ENCODE measurements at regions not wholly inside any gene's neighbourhood (a gene's known extent, or its start where the extent isn't known, plus 50 kb on each side); places are given as distances from the start of the nearest gene placed in this dataset.
"Not testable (repeated sequence)": the region's sequence is repeated elsewhere in the genome, so short reads cannot be mapped to it uniquely, and the experiment has no call there.

DNA sequence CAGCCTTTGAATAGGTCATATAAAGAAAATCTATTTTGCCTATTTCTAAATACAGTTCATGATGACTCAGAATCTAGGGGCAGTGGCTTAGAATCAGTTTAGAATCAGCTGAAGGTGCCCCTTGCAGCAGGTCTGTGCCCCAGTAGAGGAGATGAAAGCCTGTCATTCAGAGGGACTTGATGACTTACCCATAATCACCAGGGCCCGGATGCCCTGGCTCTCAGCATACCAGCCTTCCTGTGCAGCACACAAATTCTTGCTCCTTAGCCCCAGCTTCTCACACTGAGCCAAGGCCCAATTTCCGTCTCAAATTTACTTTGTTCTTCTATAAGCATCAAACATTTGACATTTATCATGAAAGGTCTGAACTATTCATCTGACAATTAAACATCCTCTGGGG, 83.2 kb upstream of the EOMES start:
- H3K9me3 ChIP-seq = no peaks in the 10 kb centered on the region
- intact Hi-C loops (cut with DNase I; ENCODE audit: low total_unique reads) = no loop called here
- no peak overlapping the region for H3K4me3 ChIP-seq
- H3K27ac ChIP-seq = no peak overlapping the region
- H3K36me3 ChIP-seq = no peaks in the 10 kb centered on the region
- no peaks in the 10 kb centered on the region for H3K27me3 ChIP-seq
- DNase-seq (ENCODE audit: low spot score in 2 of 2) = no peak
- H3K4me1 ChIP-seq = no peaks in the 10 kb centered on the region
- TF ChIP-seq POLR2A (IDR thresholded peaks at IDR 0.05) (no peak), POLR2AphosphoS5 (IDR thresholded peaks at IDR 0.05) (no peak)
- TF ChIP-seq, protein P1, sequence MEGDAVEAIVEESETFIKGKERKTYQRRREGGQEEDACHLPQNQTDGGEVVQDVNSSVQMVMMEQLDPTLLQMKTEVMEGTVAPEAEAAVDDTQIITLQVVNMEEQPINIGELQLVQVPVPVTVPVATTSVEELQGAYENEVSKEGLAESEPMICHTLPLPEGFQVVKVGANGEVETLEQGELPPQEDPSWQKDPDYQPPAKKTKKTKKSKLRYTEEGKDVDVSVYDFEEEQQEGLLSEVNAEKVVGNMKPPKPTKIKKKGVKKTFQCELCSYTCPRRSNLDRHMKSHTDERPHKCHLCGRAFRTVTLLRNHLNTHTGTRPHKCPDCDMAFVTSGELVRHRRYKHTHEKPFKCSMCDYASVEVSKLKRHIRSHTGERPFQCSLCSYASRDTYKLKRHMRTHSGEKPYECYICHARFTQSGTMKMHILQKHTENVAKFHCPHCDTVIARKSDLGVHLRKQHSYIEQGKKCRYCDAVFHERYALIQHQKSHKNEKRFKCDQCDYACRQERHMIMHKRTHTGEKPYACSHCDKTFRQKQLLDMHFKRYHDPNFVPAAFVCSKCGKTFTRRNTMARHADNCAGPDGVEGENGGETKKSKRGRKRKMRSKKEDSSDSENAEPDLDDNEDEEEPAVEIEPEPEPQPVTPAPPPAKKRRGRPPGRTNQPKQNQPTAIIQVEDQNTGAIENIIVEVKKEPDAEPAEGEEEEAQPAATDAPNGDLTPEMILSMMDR (IDR thresholded peaks at IDR 0.05) = no peak

DNA sequence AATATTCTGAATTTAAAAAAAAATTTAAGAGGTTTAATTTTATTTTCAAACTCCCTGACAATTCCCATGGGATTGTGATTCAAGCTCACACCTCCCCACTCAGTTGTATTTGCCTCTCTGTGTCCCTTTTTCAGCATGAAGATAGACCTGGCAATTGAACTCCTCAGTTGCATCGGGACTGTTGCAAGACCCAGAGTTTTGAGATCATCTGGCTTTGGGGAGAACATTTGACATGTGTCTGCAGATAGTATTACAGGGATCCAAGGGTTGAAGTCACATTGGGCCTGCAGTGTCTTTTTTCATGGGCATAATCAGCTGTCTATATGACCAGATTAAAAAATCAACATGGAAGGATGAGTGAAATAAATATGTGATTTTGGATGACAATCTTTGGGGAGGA, 91.1 kb upstream of the EOMES start:
- Histone ChIP-seq H3K27me3 (no peaks in the 10 kb centered on the region), H3K9me3 (no peaks in the 10 kb centered on the region), H3K4me3 (no peak overlapping the region), H3K4me1 (no peaks in the 10 kb centered on the region), H3K36me3 (no peaks in the 10 kb centered on the region), H3K27ac (no peak overlapping the region)
- intact Hi-C loops (cut with DNase I; ENCODE audit: low total_unique reads) = no loop called here
- DNase-seq (ENCODE audit: low spot score in 2 of 2) = no peak
- TF ChIP-seq, protein P1 (IDR thresholded peaks at IDR 0.05) = no peak
- TF ChIP-seq POLR2A (IDR thresholded peaks at IDR 0.05) = no peak
- TF ChIP-seq POLR2AphosphoS5 (IDR thresholded peaks at IDR 0.05) = no peak

DNA sequence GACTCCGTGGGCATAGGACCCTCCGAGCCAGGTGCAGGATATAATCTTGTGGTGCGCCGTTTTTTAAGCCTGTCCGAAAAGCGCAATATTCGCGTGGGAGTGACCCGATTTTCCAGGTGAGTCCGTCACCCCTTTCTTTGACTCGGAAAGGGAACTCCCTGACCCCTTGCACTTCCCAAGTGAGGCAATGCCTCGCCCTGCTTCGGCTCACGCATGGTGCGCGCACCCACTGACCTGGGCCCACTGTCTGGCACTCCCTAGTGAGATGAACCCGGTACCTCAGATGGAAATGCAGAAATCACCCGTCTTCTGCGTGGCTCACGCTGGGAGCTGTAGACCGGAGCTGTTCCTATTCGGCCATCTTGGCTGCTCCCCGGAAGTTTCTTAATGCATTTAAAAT, 99.5 kb upstream of the EOMES start:
- intact Hi-C loops (cut with DNase I; ENCODE audit: low total_unique reads); H3K36me3 ChIP-seq: not testable (repeated sequence)

DNA sequence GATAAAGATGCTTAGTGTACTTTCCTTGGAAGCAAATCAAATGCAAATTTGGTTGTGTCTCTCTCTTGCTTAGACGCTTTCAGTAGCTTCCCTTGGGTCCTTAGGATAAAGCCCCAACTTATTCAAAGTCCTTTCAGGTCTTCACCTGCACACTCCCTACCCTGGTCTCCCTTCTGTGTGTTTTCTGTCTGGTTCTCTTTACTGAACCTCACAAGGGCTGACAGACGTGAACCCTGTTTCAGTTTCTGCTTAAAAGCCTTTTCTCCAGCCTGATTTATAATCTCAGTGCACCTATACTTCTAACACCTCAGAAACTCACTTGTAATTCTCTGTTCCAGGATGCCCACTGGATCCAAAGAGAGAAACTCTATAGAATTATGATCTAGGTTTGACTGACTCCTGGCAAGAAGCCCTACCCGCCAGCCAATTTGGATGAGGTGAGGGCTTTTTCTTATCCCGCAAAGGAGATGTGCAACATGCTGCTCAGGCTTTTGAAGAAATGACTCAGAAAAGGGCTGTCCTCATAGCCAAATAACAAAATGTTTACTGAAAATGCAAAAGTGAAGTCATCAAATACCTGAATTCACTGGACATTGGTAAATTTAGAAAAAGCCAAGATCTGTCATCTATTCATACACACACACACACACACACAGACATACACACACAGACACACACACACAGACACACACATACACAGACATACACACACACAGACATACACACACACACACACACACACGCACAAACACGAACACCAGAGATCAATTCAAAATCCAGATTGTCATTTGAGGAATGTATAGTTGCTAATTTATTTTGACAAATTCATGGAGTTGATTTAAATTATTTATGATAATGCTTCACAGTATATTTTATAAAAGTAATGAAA, 102.4 kb upstream of the EOMES start:
- intact Hi-C loops (cut with DNase I; ENCODE audit: low total_unique reads) = no loop called here
- no peaks in the 10 kb centered on the region for H3K27me3 ChIP-seq
- no peak for DNase-seq (ENCODE audit: low spot score in 2 of 2)
- H3K4me1 ChIP-seq = no peaks in the 10 kb centered on the region
- H3K4me3 ChIP-seq = no peak overlapping the region
- no peaks in the 10 kb centered on the region for H3K36me3 ChIP-seq
- H3K9me3 ChIP-seq = no peaks in the 10 kb centered on the region
- no peak overlapping the region for H3K27ac ChIP-seq
- TF ChIP-seq POLR2A (IDR thresholded peaks at IDR 0.05) = no peak
- TF ChIP-seq, protein P1 (IDR thresholded peaks at IDR 0.05) = no peak
- no peak for TF ChIP-seq POLR2AphosphoS5 (IDR thresholded peaks at IDR 0.05)

More for the DNA sequence above, 99.5 kb upstream of the EOMES start:
- not testable (repeated sequence) for H3K27ac ChIP-seq; H3K9me3 ChIP-seq; DNase-seq (ENCODE audit: low spot score in 2 of 2); H3K27me3 ChIP-seq; H3K4me1 ChIP-seq; H3K4me3 ChIP-seq

DNA sequence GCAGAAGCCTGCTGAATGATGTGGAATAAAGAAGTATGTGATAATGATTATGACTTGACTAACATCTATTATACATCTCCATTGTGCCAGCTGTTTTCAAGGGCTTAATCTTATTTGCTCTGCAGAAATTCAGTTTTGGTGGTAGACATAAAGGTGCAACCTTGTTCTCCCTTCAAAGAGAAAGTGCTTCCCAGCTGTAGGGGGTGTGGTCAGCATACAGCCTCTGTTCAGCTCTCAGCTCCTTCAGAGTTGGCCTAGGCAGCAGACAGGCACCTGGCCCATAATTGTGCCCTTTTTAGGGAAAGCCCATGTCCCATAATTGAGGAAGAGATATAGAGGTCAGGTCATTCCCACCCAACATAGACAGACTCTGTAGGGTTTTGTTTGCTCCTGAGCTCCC, 104.3 kb upstream of the EOMES start:
- H3K9me3 ChIP-seq = no peaks in the 10 kb centered on the region
- no peaks in the 10 kb centered on the region for H3K27me3 ChIP-seq
- H3K4me1 ChIP-seq = no peaks in the 10 kb centered on the region
- no peak overlapping the region for H3K27ac ChIP-seq
- H3K4me3 ChIP-seq = no peak overlapping the region
- intact Hi-C loops (cut with DNase I; ENCODE audit: low total_unique reads) = no loop called here
- no peak for TF ChIP-seq POLR2A (IDR thresholded peaks at IDR 0.05)
- TF ChIP-seq POLR2AphosphoS5 (IDR thresholded peaks at IDR 0.05) = no peak
- TF ChIP-seq, protein P1 (IDR thresholded peaks at IDR 0.05) = no peak
- DNase-seq (ENCODE audit: low spot score in 2 of 2) = no peak
- H3K36me3 ChIP-seq = no peaks in the 10 kb centered on the region

All from breast epithelium (tissue), 4 donors.